ENCODE measurements at regions not wholly inside any gene's neighbourhood (a gene's known extent, or its start where the extent isn't known, plus 50 kb on each side); places are given as distances from the start of the nearest gene placed in this dataset.

- DNase-seq = no peak
Observed at GRCh38 chr1:96660051-96660450, 61.5 kb upstream of the PTBP2 start.

DNA sequence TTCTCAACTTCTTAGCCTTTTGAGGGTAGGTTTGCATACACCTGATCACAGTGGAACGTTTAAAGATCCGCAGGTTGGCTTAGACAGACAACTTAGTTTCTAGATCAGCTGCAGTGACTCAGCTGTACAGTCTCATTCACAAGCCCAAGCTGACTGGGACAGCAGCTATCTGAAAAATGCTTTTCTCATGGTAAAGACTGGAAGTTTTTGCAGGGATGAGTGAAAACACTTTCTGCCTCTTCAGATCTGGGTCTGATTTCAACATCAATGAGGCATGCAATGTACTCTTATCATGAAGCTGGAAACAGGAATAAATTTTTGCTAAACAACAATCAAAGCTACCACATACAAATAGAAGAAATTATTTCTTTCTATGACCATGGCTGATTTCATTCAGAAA, 61.1 kb upstream of the PTBP2 start:
- DNase-seq = no peak

Measured in activated CD4-positive, alpha-beta T cell treated with anti-CD3 and anti-CD28 coated beads, Interleukin-10, Interleukin-2, amounts not matched to agents 100 ng/mL and 50 ng/mL, durations not matched to agents 16 hours and 8 hours (primary cell).